Sciatic nerve (tissue), 2 donors: ENCODE measurements at regions not wholly inside any gene's neighbourhood (a gene's known extent, or its start where the extent isn't known, plus 50 kb on each side); places are given as distances from the start of the nearest gene placed in this dataset.

Experiments used
- ATAC-seq: fragments of 200-7000 bp; cut with Tn5 transposase; one replicate; pipeline ENCODE4 v1.9.1; 2020; ENCODE audit warnings: mild to moderate bottlenecking, moderate library complexity
- DNase-seq: peaks from one replicate; pipeline ENCODE4 v3.0.0-alpha.2; 2020; ENCODE audit warnings: low spot score
- intact Hi-C: fragments of 100-400 bp; cut with DNase I; formaldehyde crosslinking; loops from one replicate; pipeline ENCODE4 v1.14.2; 2022
- donor health status: DM: no; HTN: no; CAD: no.
- donor health status: DM: no; HTN: no; CAD: no.

DNA sequence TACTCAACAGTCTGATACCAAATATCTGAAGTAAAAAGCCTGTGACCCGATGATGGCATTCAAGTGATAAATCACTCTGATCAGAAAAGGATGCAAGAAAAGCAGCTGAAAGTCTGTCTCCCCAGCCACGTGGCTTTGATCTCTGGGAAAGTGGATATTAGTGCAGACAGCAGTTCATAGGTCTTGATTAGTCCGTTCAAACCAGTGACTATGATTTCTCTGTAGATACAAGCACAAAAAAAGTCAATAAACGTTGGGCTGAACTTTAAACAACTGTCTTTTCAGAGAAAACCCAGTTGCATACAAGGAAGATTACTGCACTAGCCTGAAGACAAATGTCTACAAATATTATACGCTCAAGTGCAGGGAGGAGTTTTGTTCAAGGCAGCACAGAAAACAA lies 107.7 kb upstream of the CDC42EP3 start:
- no peak for DNase-seq
- intact Hi-C loops = no loop called here
- ATAC-seq = no peak

DNA sequence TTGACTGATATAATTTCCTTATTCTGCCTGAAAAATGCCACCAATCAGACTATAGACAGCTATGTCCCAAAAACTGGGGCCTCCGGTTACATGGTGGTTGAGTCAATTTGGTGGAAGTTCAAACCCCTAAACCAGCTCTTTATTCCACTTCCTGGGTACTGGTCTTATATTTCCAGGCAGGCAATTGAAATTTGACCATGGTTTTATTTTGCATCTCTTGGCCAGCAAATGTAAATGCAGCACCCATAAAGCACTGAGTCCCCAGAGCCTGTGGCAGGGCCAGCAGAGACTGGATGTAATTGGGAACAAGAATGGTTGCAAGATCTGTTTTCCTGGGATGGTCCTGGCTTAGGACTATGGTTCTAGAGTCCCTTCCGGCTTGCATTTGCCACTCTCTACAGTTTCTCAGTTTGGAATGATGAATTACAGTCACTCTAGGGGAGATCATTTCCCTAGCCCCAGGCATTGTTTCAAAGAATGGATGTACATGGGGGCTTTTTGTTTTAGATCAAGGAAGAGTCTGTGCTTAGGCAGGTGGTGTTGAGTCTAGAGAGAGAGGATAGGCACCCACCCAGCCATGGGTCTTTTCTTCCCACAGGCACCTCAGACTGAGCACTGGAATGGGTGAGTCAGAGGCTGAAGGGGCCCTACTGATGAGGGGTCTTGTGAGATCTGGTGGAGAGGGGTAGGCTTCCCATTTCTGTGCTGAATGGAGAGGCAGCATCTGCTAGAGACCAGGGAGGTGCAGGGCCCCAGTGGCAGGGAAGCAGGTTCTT lies 108.4 kb upstream of the CDC42EP3 start:
- intact Hi-C loops = no loop called here
- DNase-seq (no peak), ATAC-seq (no peak)

DNA sequence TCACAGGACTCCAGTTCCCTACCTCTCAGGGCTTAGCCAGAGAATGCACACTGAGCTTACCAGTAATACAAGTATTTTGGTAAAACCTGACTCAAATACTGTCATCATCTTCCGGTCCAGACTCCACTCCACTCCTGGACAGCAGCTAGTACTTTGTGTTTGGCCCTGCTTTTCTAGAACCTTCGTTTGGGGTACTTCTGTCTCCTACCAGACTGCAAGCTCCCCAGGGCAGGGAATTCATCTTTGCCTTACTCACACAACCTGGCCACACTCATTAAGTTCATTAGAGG lies 108.9 kb upstream of the CDC42EP3 start:
- intact Hi-C loops = no loop called here
- DNase-seq = no peak
- no peak for ATAC-seq

DNA sequence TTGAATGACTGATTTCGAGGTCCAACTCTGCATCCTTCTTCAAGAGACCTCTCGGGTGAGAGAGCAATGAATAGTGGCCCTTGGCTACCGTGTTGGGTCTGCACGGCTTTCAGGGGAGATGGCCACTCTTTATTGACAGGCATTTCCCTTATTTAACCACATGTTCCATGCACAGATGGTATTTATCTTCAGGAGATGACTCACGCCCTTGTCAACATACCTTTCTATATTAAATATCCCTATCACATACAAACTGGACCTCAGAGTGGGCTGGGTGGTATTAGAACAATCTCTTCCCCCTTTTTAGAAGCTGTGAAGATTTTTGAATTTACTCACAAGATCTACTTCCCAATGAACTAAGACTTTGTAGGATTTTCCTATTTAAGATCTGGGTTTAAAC lies 109.6 kb upstream of the CDC42EP3 start:
- ATAC-seq = no peak
- intact Hi-C loops = no loop called here

DNA sequence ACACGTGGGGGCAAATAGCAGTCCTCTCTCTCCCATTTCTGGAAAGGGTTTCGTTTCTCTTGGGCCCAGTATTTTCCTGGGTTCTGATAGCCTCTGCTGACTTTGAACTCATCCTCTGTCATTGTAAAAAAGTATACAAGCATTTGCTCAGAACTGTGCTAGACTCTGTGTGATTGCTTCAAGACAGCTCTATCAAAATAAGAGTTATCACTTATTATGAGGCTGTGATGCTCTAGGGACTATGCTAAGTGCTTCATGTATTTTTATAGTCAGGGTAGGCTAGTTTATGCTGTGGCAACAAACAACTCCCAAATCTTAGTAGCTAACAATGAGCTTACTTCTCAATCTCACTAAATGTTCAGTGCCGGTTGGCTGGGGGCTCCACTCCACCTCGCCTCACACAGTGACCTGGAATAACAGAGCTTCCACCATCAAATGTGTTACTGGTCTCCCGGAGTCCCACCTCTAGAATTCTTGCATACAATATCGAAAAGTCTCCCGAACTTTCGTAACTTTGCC lies 110.8 kb upstream of the CDC42EP3 start:
- ATAC-seq (no peak), DNase-seq (no peak)
- intact Hi-C loops = no loop called here

More for the DNA sequence above, 109.6 kb upstream of the CDC42EP3 start:
- DNase-seq = no peak

DNA sequence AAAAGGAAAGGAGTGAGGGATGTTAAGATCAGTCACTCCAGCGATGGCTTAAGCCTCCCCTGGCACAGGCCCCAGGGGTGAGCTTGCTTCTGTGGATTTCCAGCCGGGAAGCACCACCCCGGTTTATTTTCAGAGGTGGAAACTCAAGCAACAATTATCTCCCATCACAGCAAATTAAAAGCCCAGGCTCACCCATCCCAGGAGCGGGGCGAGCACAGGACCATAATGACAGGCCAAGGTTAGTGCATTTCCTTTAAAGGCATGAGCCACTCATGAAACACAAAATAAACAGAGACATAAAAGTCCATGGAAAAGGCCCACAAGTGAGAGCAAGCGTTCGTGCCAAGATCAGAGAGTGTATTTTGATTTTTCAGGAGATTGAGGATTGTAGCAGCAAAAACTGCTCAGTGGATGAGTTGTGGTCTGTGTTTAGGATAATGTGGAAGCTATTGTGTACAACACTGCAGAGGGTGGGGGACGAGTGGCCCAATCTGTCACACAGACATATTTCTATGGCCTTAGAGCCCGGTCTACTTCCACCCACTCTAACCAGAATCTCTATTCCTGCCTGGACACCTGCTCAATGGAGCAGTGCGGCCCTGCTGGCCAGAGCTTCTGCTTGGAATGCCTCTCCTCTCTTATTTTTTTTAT lies 111.4 kb upstream of the CDC42EP3 start:
- ATAC-seq (no peak), DNase-seq (no peak)
- intact Hi-C loops = no loop called here

DNA sequence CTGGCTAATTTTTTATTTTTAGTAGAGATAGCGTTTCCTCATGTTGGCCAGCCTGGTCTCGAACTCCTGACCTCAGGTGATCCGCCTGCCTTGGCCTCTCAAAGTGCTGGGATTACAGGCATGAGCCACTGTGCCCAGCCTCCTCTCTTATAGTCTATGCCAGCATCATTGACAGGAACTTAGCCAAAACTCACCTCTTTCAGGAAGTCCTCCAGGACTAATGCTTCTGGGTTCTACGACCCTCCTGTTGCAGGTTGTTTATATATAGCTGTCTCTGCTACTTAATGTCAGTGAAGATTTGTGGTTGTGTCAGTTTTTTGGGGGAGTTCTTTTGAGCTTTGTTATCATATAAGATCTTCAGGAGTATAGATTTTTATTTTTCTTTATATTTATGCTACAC lies 112.1 kb upstream of the CDC42EP3 start:
- ATAC-seq = no peak
- DNase-seq = no peak
- intact Hi-C loops = no loop called here

DNA sequence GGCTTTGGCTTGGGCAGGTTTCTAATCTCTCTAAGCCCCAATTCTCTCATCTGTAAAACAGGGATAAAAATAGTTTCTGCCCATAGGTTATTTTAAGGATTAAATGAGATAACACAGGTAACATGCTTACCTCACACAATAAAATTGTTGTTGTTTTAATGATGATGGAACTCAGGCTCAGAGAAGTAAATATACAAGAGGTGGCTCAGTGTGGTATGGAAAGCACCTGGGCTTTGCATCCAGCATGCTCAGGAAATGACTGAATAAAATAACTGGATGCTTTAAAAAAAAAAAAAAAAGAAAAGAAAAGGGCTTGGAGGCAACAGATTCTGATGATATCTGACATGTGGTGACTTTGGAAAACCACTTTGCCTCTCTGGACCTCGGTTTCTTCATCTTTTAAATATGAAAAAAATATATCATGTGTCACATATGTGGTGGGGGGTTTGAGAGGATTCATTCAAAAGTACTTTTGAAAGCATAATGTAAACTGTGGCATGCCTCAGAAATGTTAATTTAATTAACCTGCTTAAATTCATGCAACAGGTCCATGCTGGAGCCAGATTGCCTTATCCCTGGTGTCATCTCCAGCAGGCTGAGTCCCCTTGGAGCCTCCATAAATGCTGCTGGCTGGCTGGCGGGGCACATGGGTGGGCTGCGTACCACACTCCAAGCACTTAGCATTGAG lies 112.8 kb upstream of the CDC42EP3 start:
- intact Hi-C loops = no loop called here
- DNase-seq = no peak

DNA sequence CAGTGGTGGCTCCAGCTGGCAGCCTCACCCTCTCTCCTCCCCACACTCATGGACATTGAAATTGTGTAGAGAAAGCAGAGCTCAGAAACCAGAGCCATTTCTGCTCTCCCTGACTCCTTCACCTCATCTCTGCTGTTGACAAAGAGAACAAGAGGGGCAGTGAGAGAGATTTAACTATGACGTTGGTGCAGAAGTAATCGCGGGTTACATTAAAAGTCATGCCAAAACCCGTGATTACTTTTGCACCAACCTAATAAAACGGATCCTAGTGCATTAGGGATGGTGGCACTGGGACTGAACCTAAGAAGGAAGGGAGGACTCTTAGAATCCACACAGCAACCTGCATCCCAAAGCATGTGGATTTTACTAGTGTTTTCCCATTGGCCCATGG lies 113.3 kb upstream of the CDC42EP3 start:
- ATAC-seq = no peak
- no peak for DNase-seq
- intact Hi-C loops = no loop called here

More for the DNA sequence above, 112.8 kb upstream of the CDC42EP3 start:
- ATAC-seq = no peak

DNA sequence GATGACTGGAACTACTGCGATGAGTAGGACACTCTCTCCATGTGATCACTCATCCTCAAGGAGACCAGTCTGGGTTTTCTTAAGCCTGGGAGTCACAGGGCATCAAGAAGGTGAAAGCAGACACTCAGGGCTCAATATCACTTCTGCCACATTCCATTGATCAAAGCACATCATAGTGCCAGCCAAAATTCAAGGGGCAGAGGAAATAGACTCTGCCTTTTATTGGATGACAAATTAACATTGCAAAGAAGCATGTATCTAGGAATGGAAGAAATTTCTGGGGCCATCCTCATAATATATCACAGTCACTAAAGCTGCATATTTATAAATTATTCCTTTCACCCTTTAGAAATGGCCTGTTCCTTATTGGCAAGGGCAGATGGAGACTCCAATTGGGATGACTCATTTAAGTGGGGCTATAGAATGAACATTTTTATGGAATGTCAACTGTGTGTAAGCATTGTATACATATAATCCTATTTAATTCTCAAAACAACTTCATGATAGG lies 114.8 kb upstream of the CDC42EP3 start:
- intact Hi-C loops = no loop called here
- ATAC-seq (no peak), DNase-seq (no peak)

DNA sequence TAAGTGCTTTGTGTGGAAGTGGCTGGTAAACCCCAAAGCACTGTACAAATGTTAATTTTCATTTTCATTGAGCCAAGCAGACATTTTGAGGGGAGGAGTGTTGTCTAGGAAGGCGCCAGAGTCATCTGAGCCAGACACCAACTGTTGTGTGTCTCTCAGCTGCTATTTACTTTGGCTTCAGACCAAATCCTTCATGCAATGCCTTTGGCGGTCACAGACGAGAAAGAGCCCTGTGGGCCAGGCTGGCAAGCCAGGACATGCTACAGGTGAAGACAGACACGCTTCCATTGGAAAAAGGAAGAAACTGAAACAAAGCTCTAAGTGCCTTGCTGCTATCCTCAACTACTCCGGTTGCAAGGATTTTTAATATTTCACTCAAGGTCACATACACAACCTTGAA lies 115.4 kb upstream of the CDC42EP3 start:
- DNase-seq (no peak), ATAC-seq (no peak)
- intact Hi-C loops = no loop called here

DNA sequence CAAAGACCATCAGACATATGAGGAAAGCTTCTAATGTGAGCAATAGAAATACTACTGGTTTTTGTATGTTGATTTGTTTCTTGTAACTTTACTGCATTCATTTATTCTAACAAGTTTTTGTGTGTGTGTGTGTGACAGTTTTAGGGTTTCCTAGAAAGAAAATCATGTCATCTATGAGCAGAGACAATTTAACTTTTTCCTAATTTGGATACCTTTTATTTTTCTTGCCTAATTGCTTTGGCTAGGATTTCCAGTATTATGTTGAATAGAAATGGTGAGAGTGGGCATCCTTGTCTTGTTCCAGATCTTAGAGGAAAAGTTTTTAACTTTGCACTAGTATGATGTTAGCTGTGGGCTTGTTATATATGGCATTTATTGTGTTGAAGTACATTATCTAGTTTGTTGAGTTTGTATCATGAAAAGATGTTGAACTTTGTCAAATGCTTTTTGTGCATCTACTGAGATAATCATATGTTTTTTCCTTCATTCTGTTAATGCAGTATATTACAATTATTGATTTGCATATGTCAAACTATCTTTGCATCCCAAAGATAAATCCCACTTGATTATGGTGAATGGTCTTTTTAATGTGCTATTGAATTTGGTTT lies 117.3 kb upstream of the CDC42EP3 start:
- ATAC-seq (no peak), DNase-seq (no peak)
- intact Hi-C loops = no loop called here

DNA sequence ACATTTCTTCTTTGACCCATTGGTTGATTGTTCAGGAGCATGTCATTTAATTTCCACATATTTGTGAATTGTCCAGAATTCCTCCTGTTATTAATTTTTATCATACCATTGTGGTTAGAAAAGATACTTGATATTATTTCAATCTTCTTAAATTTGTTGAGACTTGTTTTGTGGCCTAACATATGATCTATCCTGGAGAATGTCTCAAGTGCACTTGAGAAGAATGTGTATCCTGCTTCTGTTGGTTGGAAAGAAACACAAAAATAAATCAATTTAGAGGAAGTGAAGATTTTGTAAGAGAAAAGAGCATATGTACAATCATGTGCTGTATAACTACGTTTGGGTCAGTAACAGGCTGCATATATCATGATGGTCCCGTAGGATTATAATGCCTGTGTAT lies 118.6 kb upstream of the CDC42EP3 start:
- intact Hi-C loops = no loop called here
- ATAC-seq (no peak), DNase-seq (no peak)

DNA sequence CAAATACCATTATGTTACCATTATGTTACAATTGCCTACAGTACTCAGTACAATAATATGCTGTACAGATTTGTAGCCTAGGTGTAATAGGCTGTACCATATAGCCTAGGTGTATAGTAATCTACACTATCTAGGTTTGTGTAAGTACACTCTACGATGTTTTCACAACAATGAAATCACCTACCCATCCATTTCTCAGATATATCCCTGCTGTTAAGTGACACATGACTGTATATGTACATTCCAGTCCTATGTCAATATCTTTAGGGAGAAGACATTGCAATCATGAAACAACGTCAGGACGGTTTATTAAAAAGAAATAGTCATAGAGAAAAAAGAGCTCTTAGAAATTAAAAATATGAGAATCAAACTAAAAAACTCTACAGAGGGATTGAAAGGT lies 119.0 kb upstream of the CDC42EP3 start:
- DNase-seq (no peak), ATAC-seq (no peak)
- intact Hi-C loops = no loop called here

DNA sequence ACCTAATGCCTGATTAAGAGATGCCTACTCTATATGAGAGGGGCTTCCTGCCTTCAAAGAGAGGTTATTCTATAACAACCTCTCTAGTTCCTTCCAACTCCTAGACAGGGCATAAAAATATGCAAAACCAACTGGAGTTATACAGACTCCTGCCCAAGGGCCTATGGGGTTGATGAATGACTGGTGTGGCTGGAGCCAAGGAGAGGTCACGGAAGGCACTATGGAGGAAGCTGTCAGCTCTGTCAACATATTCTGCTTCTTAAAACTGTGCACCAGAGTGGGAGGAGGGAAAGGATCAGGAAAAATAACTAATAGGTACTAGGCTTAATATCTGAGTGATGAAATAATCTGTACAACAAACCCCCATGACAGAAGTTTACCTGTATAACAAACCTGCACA lies 120.9 kb upstream of the CDC42EP3 start:
- intact Hi-C loops = no loop called here
- DNase-seq = no peak
- ATAC-seq = no peak

DNA sequence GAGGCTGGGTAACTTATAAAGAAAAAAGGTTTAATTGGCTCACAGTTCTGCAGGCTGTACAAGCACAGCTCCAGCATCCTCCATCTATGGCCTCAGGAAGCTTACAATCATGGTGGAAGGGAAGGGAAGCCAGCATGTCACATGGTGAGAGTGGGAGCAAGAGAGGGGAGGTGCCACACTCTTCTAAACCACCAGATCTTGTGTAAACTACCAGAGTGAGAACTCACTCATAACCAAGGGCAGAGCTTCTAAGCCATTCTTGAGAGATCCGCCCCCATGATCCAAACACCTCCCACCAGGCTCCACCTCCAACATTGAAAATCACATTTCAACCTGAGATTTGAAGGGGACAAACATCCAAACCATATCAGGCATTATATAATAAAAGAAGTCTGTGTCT lies 121.6 kb upstream of the CDC42EP3 start:
- intact Hi-C loops = no loop called here
- no peak for ATAC-seq
- DNase-seq = no peak

DNA sequence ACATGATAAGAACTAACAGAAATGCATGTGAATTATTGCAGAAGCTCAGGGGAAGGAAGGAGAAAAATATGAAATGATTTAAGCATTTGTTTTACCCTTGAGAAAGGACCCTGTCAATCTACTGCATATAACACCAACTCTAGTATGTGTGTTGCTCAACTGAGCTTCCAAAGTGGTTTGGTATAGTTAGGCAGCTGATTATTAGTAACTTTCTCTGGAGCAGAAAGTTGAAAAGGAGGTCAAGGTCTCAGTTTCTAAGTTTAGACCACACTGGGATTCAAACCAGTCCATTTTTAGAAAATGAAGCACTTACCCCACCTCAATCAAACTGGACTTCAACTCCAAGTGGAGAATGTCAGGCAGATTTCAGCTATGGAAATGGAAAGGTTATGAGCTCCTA lies 123.3 kb upstream of the CDC42EP3 start:
- ATAC-seq = no peak
- intact Hi-C loops = no loop called here
- DNase-seq = no peak

DNA sequence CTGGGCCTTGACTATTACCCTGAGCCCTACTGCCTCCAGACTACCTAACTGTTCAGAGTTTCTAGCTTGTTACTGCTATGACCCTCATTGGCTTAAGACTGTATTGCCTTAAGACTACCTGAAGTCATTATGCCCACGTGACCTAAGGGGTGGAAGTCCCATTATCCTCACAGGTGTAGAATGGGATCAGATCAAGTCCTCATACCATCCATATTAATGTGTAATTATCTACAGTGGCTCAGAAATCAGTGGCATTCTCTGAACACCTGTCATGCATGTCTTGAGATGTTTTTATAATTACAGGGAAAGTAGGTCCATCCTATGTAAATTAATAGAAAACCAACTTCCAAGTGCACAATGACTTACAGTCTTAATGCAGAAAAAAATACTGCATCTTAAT lies 124.0 kb upstream of the CDC42EP3 start:
- ATAC-seq = no peak
- intact Hi-C loops = no loop called here
- DNase-seq = no peak

DNA sequence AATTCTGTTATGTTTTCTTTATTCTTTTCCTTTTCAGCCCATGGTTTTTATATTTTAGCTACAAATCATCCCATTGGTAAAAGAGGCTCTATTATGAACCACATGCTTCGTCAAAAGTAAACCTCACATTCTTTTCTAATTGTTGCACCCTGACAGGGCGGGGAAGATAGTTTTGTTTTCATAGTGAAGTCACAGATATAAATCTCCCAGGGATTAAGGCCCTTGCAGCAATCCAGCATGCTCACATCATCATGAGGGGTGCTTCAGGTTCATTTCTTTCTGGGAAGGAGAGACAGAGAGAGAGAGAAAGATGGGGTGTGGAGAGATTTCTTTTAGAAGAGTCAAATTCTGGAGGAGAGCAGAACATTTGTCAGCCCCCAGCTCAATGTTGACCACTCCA lies 124.5 kb upstream of the CDC42EP3 start:
- DNase-seq = no peak
- ATAC-seq = no peak
- intact Hi-C loops = no loop called here

DNA sequence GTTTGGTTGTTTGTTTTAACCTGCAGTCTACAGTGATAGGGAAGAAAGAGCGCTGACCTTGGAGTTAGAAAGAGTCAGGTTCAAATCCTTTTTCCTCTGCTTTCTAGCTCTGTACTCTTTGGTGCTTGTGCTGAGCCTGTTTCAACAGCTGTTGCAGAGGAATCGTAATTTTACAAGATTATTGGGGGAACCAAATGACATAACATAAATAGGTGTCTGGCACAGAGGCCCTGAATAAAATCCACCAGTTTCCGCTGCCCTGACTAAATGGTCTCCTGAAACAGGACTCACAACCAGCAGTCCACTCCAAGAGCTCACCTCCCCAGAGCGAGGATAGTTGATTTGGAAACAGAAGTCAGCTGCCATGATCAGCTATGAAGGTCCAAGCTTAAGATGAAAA lies 125.0 kb upstream of the CDC42EP3 start:
- intact Hi-C loops = no loop called here
- ATAC-seq (no peak), DNase-seq (no peak)
